MM.1S (cell line): ENCODE measurements at regions not wholly inside any gene's neighbourhood (a gene's known extent, or its start where the extent isn't known, plus 50 kb on each side); places are given as distances from the start of the nearest gene placed in this dataset.

Source experiments
- CTCF ChIP-seq: fragments of 300-600 bp; sonication (generic); IDR thresholded peaks from 2 replicates; pipeline ENCODE4 v1.5.1; 2016; ENCODE audit warnings: antibody characterized with exemption, low read length, mixed read lengths
- EZH2phosphoT487 ChIP-seq: fragments of 300-600 bp; sonication (generic); IDR thresholded peaks from 2 replicates; pipeline ENCODE4 v1.6.1; 2018; ENCODE audit warnings: antibody characterized with exemption, low read length

- TF ChIP-seq CTCF: no peak
- TF ChIP-seq EZH2phosphoT487: no peak
Measured at GRCh38 chr20:17793986-17794385, 94.2 kb downstream of the BANF2 start.
